ENCODE measurements at regions not wholly inside any gene's neighbourhood (a gene's known extent, or its start where the extent isn't known, plus 50 kb on each side); places are given as distances from the start of the nearest gene placed in this dataset.

DNA sequence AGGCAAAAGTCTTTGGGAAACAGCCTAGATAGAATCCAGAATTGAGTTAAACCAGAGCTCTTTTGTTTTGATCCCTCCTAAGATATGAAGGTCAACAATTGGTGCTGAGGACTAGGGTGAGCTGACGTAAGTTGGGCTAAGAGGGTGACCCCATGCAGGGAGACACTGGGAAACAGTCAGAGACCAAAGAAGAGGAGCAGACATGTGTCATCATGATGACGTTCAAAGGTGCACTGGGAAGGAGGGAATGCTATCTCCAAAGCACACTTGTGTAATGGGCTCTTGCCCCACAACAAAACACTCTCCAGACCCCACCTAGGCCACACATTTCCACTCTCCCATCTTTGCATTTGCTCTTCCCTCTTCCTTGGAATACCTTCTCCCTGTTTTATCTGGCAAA is 481.4 kb downstream of the COG6 start:
- Histone ChIP-seq H3K9me3 (no peaks in the 10 kb centered on the region), H3K36me3 (no peaks in the 10 kb centered on the region), H3K27me3 (no peaks in the 10 kb centered on the region), H3K27ac (no peak overlapping the region), H3K4me1 (peaks cover 0 to 7% (median 0%) of the 10 kb centered on the region in 4 donors), H3K4me3 (no peak overlapping the region)
- WGBS (ENCODE audit: insufficient coverage, low coverage, low lambda C conversion rate, missing lambda C conversion rate) = 93% methylated on average over 2 of the region's 2 CpGs
- intact Hi-C loops (cut with DNase I) = no loop called here
- DNase-seq (no peak), ATAC-seq (no peak)
- TF ChIP-seq, protein P1, sequence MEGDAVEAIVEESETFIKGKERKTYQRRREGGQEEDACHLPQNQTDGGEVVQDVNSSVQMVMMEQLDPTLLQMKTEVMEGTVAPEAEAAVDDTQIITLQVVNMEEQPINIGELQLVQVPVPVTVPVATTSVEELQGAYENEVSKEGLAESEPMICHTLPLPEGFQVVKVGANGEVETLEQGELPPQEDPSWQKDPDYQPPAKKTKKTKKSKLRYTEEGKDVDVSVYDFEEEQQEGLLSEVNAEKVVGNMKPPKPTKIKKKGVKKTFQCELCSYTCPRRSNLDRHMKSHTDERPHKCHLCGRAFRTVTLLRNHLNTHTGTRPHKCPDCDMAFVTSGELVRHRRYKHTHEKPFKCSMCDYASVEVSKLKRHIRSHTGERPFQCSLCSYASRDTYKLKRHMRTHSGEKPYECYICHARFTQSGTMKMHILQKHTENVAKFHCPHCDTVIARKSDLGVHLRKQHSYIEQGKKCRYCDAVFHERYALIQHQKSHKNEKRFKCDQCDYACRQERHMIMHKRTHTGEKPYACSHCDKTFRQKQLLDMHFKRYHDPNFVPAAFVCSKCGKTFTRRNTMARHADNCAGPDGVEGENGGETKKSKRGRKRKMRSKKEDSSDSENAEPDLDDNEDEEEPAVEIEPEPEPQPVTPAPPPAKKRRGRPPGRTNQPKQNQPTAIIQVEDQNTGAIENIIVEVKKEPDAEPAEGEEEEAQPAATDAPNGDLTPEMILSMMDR (IDR thresholded peaks at IDR 0.05) = no peak
- TF ChIP-seq POLR2A (IDR thresholded peaks at IDR 0.05) = no peak

DNA sequence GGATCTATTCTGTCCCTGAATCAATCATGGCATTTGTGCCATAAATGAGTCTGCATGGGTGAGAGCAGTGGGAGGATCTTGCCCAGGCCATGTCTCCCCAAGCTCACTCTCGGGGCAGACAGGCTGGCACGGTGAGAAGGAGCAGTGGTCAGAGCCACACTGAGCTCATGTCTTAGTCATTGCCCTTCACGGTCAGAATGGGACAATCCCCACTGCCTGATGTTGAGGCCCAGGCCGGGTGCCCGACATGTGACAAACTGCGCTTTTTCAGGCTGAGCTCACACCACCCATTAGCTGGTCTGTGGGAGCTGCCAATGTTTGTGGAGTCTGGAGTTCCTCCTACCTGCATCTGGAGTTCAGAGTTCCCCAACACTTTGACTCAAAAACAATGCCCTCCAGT is 481.9 kb downstream of the COG6 start:
- H3K27ac ChIP-seq = no peak overlapping the region
- peaks cover 0 to 7% (median 0%) of the 10 kb centered on the region in 4 donors for H3K4me1 ChIP-seq
- H3K27me3 ChIP-seq = no peaks in the 10 kb centered on the region
- no peaks in the 10 kb centered on the region for H3K36me3 ChIP-seq
- no peak for TF ChIP-seq POLR2A (IDR thresholded peaks at IDR 0.05)
- TF ChIP-seq, protein P1 (IDR thresholded peaks at IDR 0.05) = no peak
- ATAC-seq (no peak), DNase-seq (no peak)
- no peak overlapping the region for H3K4me3 ChIP-seq
- H3K9me3 ChIP-seq = no peaks in the 10 kb centered on the region
- intact Hi-C loops (cut with DNase I) = no loop called here
- WGBS (ENCODE audit: insufficient coverage, low coverage, low lambda C conversion rate, missing lambda C conversion rate) = 100% methylated on average over 1 of the region's 6 CpGs

DNA sequence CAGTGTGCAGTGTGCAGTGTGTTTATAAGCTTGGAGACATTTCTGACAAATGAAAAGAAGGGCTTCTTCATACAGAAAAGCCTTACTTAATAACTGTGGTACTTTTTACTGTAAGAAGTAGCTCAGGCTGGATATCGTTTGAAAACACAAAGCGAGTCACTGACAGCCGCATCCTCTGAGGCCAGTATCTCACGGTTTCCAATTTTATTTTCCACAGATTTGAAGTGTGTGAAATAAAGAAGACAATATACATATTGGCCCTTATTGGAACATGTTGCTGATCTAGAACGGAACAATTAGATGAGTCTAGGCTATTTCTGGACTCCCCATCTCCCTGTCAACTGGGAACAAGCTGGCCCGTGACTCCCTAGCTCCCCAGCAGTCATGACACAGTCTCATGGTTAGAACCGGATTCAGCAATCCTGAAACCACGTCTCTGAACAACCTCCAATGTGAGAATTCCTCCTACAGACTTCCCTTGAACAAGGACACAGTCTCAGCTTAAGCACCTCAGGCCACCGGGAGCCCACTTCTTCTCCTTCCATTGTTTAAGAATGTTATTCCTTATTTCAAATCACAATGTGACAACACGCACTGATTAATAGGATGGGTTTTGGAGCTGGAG is 484.5 kb downstream of the COG6 start:
- TF ChIP-seq POLR2A (IDR thresholded peaks at IDR 0.05) = no peak
- TF ChIP-seq, protein P1 (IDR thresholded peaks at IDR 0.05) = no peak
- intact Hi-C loops (cut with DNase I) = no loop called here
- no peak for DNase-seq

DNA sequence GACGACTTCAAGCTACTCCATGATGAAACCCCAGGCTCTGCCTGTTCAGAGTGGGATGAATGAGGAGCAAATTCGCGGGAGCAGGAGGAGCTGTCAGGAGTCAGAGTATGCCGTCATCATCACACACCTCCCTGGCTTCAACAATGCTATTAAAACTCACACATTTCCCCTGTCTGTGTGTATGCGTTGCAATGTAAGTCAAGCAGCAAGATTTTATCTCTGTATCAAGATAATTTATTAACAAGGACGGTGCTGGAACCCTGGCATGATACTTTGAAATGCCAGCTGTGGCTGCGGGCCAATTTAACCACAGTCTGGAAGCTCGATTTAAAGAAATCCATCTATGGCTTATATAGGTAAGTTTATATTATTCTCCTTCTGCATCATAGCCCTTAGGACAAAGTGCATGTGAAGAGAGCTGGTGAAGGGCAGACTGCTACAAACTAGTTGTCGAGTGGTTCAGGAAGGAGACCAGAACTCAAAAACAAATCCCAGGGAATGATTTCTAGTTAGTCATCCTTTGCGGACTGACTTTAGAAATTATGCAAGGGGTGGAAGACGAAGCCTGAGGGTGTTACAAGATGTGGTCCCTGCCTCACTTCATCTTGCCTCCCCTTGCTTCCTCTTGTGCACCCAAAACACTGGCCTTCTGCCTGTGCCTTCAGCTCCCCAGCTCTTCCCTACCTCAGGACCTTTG is 486.5 kb downstream of the COG6 start:
- 58% methylated on average over 7 of the region's 11 CpGs for WGBS (ENCODE audit: insufficient coverage, low coverage, low lambda C conversion rate, missing lambda C conversion rate)
- Histone ChIP-seq H3K9me3 (no peaks in the 10 kb centered on the region), H3K36me3 (no peaks in the 10 kb centered on the region), H3K4me3 (no peak overlapping the region), H3K27me3 (no peaks in the 10 kb centered on the region), H3K27ac (no peak overlapping the region), H3K4me1 (no peaks in the 10 kb centered on the region)
- DNase-seq = no peak
- intact Hi-C loops (cut with DNase I) = no loop called here
- no peak for TF ChIP-seq POLR2A (IDR thresholded peaks at IDR 0.05)
- TF ChIP-seq, protein P1 (IDR thresholded peaks at IDR 0.05) = no peak
- ATAC-seq = no peak

More for the DNA sequence above, 484.5 kb downstream of the COG6 start:
- H3K4me3 ChIP-seq = no peak overlapping the region
- no peaks in the 10 kb centered on the region for H3K9me3 ChIP-seq
- no peaks in the 10 kb centered on the region for H3K4me1 ChIP-seq
- no peaks in the 10 kb centered on the region for H3K36me3 ChIP-seq
- ATAC-seq = no peak
- WGBS (ENCODE audit: insufficient coverage, low coverage, low lambda C conversion rate, missing lambda C conversion rate) = 70% methylated on average over 7 of the region's 10 CpGs
- H3K27me3 ChIP-seq = no peaks in the 10 kb centered on the region
- H3K27ac ChIP-seq = no peak overlapping the region

All from right lobe of liver (tissue), 6 donors.